Left ventricle myocardium inferior (tissue), 1 donor: ENCODE measurements at regions not wholly inside any gene's neighbourhood (a gene's known extent, or its start where the extent isn't known, plus 50 kb on each side); places are given as distances from the start of the nearest gene placed in this dataset.
"Not testable (repeated sequence)": the region's sequence is repeated elsewhere in the genome, so short reads cannot be mapped to it uniquely, and the experiment has no call there.

Experiments used
- DNase-seq: peaks from one replicate; pipeline ENCODE4 v3.0.0-alpha.2; 2020
- H3K27ac ChIP-seq: fragments of 200-600 bp; replicated peaks from 2 replicates; pipeline ENCODE4 v1.8.0; 2021
- H3K27me3 ChIP-seq: fragments of 200-600 bp; 2 replicates; pipeline ENCODE4 v1.8.0; 2021; ENCODE audit warnings: low read depth
- H3K36me3 ChIP-seq: fragments of 200-600 bp; 2 replicates; pipeline ENCODE4 v1.8.0; 2021
- H3K4me1 ChIP-seq: fragments of 200-600 bp; 2 replicates; pipeline ENCODE4 v1.8.0; 2021
- H3K4me3 ChIP-seq: fragments of 200-600 bp; 2 replicates; pipeline ENCODE4 v1.8.0; 2021; ENCODE audit warnings: mild to moderate bottlenecking, moderate library complexity
- H3K9me3 ChIP-seq: fragments of 200-600 bp; replicated peaks from 2 replicates; pipeline ENCODE4 v1.8.0; 2021
- CTCF ChIP-seq: fragments of 200-600 bp; IDR thresholded peaks from 2 replicates; pipeline ENCODE4 v1.8.0; 2021; ENCODE audit warnings: antibody characterized with exemption, mild to moderate bottlenecking, borderline replicate concordance
- intact Hi-C: fragments of 100-400 bp; cut with micrococcal nuclease; formaldehyde crosslinking; loops from one replicate; pipeline ENCODE4 v1.11.0; 2022
- donor health status: DM: no; HTN: yes; CAD: no; lungs with severe emphysema.

DNA sequence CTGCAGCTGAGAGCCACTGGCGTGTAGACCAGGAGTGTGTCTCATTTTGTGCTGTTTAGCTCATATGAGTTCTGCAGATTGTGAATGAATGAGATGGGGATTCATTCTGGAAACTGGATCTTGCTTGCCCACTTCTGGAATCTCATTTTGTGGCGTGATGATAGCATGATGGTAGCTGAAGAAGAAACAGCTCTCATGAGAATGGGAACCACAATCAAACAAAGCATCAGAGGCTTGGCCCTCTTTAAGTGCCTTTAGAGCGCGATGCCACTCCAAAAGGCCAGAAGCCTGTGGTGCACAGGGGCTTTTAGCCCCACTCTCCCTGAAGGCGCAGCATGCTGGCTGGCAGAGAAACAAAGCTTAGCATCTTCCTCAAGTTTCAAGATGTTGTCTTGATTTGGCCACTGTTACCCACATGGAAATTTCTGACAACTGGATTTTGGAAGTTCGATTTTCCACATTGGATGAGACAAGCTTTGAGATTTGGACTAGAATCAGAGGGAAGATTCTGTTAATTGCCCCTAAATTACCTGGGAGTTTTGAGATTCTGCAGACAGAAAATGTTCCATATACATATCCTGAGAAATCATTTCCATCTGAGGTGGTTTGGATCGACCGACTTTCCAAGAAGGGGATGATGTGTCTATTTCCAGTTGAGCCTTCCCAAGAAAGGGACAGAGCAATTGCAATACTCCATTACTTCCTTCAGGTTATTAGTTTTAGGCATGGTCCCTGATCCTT lies 234.5 kb downstream of the VAPA start:
- no peak for TF ChIP-seq CTCF
- Histone ChIP-seq H3K9me3 (no peaks in the 10 kb centered on the region), H3K36me3 (no peaks in the 10 kb centered on the region), H3K27ac (no peak overlapping the region), H3K27me3 (no peaks in the 10 kb centered on the region), H3K4me3 (no peak overlapping the region), H3K4me1 (peaks cover 6% of the 10 kb centered on the region)
- DNase-seq: no peak
- intact Hi-C loops: no loop called here

DNA sequence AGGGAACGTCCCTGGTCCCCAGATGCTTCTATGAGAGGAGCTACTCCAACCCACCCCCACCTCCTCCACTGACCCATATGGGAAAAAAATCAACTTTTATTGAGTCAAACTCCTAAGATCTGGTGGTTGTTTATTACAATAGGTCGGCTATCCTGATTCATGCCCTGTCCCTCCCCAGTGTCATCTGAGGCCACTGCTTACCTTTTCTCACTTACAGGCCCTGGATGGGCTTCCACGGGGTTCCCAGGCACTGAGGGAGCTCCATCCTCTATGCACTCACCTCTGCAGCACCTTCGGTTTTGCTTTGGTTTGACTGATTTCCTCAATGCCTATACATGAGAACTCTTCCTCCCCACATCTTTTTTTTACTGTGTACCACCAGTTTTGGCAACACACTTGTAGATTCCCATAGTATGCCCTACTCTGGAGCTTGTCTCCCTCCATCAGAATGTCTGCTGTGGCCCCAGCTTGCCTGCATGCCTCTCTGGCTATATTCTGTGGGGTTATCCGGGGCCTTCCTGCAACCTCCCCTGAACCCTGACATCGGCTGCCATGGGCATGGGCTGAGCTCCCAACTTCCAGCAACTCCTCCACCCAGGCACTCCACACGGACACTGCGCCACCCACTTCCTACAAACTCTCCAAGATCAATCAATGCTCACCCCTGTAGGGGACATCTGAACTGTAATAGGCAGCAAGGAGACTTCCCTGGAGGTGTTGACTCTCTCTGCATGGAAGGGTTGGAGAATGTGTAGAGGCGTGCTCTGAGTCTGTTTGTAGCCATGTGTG lies 236.1 kb downstream of the VAPA start:
- TF ChIP-seq CTCF: no peak
- intact Hi-C loops: no loop called here
- H3K36me3 ChIP-seq: no peaks in the 10 kb centered on the region
- no peaks in the 10 kb centered on the region for H3K9me3 ChIP-seq
- H3K27me3 ChIP-seq: no peaks in the 10 kb centered on the region
- no peak overlapping the region for H3K27ac ChIP-seq
- DNase-seq: no peak
- no peaks in the 10 kb centered on the region for H3K4me1 ChIP-seq
- H3K4me3 ChIP-seq: no peak overlapping the region

DNA sequence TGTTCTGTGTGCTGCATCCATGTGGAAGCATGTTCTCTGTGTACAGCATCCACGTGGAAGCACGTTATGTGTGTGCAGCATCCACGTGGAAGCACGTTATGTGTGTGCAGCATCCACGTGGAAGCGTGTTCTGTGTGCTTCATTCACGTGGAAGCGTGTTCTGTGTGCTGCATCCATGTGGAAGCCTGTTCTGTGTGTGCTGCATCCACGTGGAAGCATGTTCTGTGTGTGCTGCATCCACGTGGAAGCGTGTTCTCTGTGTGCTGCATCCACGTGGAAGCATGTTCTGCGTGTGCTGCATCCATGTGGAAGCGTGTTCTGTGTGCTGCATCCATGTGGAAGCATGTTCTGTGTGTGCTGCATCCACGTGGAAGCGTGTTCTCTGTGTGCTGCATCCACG lies 236.8 kb downstream of the VAPA start:
- H3K4me1 ChIP-seq, intact Hi-C loops, DNase-seq: not testable (repeated sequence)

DNA sequence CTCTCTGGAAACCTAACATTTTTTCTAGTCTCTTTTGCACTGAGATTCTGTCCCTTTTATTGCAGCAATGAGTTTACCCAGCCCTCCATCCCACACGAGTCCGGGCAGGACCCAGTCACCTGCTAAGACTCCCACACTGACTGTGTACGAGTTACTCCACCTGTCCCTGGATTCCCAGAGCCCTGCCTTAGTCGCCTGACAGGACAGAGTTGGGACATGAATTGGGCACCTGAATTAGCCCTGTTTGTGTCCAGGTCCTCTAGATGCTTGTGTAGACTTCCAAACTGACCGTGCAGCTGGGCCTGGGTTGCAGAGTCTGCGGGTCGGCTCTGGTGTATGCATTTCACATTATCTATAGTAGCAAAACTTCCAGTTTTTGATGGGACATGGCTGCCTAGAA lies 238.7 kb downstream of the VAPA start:
- H3K4me3 ChIP-seq: no peak overlapping the region
- intact Hi-C loops: no loop called here
- DNase-seq: no peak
- H3K27ac ChIP-seq: no peak overlapping the region
- H3K36me3 ChIP-seq: no peaks in the 10 kb centered on the region
- no peaks in the 10 kb centered on the region for H3K9me3 ChIP-seq
- TF ChIP-seq CTCF: no peak
- no peaks in the 10 kb centered on the region for H3K4me1 ChIP-seq
- no peaks in the 10 kb centered on the region for H3K27me3 ChIP-seq

More for the DNA sequence above, 236.8 kb downstream of the VAPA start:
- not testable (repeated sequence) for H3K27ac ChIP-seq, H3K27me3 ChIP-seq, H3K9me3 ChIP-seq, H3K36me3 ChIP-seq, H3K4me3 ChIP-seq

DNA sequence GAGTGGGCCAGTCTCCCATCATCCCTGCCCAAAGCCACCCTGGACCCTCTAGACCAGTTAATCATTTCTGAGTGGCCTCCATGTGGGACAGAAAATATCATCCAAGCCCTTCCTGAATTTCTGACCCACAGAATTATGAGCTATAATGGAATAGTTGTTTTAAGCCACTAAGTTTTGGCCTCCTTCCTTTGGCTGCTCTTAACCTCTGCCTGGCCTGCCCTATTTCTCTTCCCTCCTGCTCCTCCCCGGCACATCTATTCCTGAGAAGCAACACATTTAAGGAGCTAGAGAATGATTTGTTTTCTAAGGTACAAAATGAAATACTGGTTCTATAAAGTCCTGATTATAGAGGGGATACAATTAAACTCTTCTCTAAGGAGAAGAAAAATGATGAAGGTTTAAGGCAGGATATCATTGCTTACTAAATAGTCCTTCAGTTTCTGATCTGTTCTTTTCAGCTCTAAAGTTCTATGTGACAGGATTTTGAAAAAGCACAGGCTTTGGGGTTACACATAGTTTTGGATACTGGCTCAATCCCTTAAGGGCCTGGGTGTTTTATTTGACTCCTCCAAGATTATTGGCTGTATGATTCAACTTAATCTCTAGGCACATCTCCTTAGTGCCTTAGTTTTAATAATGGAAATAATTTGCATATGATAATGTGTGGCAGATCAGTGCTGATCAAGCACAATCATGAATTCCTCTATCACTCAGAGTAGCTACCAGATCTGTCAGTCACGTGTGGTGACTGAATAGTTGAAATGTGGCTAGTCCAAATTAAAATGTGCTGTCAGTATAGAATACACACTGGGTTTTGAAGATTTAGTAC lies 240.3 kb downstream of the VAPA start:
- Histone ChIP-seq H3K27ac (peak overlapping the region; percentile 50), H3K27me3 (no peaks in the 10 kb centered on the region), H3K4me3 (no peak overlapping the region), H3K4me1 (no peaks in the 10 kb centered on the region), H3K9me3 (no peaks in the 10 kb centered on the region), H3K36me3 (no peaks in the 10 kb centered on the region)
- intact Hi-C loops: no loop called here
- no peak for DNase-seq
- no peak for TF ChIP-seq CTCF
